ENCODE measurements at regions not wholly inside any gene's neighbourhood (a gene's known extent, or its start where the extent isn't known, plus 50 kb on each side); places are given as distances from the start of the nearest gene placed in this dataset.

DNA sequence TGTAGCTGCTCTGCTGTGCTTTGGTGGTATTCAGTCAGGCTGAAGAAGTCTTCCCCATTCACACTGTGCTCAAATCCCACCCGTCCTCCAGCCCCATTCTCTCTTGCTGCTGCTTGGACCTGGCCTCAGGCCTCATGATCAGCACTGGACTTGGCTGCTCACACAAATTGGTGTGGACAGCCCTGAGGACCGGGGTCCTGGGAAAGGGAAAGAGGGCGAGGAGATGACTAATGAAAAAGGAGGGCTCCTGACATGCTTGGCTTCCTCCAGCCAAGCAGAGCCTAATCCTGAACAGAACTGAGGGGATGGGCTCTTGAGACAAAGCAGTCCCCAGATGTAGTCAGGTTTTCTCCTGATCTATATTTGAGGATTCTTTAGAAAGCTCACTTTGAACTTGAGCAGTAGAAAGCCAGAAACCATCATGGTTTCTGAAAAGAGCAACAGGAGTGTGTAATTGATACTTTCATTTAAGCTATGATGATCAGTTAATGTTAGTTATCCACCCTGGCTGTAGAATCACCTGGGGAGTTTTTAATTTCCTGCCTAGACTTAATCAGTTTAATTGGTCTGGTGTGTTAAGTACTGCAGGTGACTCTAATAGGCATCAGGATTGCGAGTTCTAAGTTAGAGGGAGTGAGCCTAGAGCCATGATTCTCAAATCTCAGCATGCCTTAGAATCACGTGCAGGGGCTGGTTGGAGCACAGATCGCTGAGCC lies 79.4 kb upstream of the THBS1 start:
- TF ChIP-seq POLR2A (IDR thresholded peaks at IDR 0.05), result no peak
- TF ChIP-seq, protein P1, sequence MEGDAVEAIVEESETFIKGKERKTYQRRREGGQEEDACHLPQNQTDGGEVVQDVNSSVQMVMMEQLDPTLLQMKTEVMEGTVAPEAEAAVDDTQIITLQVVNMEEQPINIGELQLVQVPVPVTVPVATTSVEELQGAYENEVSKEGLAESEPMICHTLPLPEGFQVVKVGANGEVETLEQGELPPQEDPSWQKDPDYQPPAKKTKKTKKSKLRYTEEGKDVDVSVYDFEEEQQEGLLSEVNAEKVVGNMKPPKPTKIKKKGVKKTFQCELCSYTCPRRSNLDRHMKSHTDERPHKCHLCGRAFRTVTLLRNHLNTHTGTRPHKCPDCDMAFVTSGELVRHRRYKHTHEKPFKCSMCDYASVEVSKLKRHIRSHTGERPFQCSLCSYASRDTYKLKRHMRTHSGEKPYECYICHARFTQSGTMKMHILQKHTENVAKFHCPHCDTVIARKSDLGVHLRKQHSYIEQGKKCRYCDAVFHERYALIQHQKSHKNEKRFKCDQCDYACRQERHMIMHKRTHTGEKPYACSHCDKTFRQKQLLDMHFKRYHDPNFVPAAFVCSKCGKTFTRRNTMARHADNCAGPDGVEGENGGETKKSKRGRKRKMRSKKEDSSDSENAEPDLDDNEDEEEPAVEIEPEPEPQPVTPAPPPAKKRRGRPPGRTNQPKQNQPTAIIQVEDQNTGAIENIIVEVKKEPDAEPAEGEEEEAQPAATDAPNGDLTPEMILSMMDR (IDR thresholded peaks at IDR 0.05 in 8 of 11, conservative IDR thresholded peaks at IDR 0.05 in 3 of 11), result no peak
- TF ChIP-seq POLR2AphosphoS5 (IDR thresholded peaks at IDR 0.05), result no peak

Data from spleen (tissue), 7 donors.